ENCODE measurements at regions not wholly inside any gene's neighbourhood (a gene's known extent, or its start where the extent isn't known, plus 50 kb on each side); places are given as distances from the start of the nearest gene placed in this dataset.

- DNase-seq = no peak
These were observed 879.2 kb downstream of the AACS start for GRCh38 chr12:125944446-125944845.

GRCh38 chr12:125949471-125949870 lies 884.2 kb downstream of the AACS start:
- DNase-seq = no peak

GRCh38 chr12:125954362-125954761 lies 889.1 kb downstream of the AACS start:
- no peak for DNase-seq

- no peak for DNase-seq
These were observed 891.0 kb downstream of the AACS start for GRCh38 chr12:125956186-125956585.

- DNase-seq = no peak
These were observed 901.4 kb downstream of the AACS start for GRCh38 chr12:125966641-125967040.

GRCh38 chr12:125968413-125968812 lies 903.2 kb downstream of the AACS start:
- no peak for DNase-seq

GRCh38 chr12:125971981-125972380 lies 906.7 kb downstream of the AACS start:
- no peak for DNase-seq

- DNase-seq = no peak
These were observed 913.1 kb downstream of the AACS start for GRCh38 chr12:125978286-125978685.

- DNase-seq = no peak
These were observed 916.5 kb downstream of the AACS start for GRCh38 chr12:125981610-125982253.

- no peak for DNase-seq
These were observed 918.0 kb downstream of the AACS start for GRCh38 chr12:125983094-125983783.

GRCh38 chr12:125983784-125984500 lies 918.7 kb downstream of the AACS start:
- DNase-seq = no peak

GRCh38 chr12:125988545-125988944 lies 923.3 kb downstream of the AACS start:
- DNase-seq = no peak

- DNase-seq = no peak
These were observed 924.5 kb downstream of the AACS start for GRCh38 chr12:125989696-125990095.

GRCh38 chr12:125996443-125996842 lies 931.2 kb downstream of the AACS start:
- DNase-seq = no peak

- DNase-seq = no peak
These were observed 934.4 kb downstream of the AACS start for GRCh38 chr12:125999628-126000027.

- no peak for DNase-seq
These were observed 954.1 kb downstream of the AACS start for GRCh38 chr12:126019385-126019784.

- no peak for DNase-seq
These were observed 956.4 kb downstream of the AACS start for GRCh38 chr12:126021675-126022074.

- no peak for DNase-seq
These were observed 962.6 kb downstream of the AACS start for GRCh38 chr12:126027825-126028224.

- no peak for DNase-seq
These were observed 965.3 kb downstream of the AACS start for GRCh38 chr12:126030573-126030972.

GRCh38 chr12:126033751-126034150 lies 968.5 kb downstream of the AACS start:
- DNase-seq = no peak

- no peak for DNase-seq
These were observed 971.1 kb downstream of the AACS start for GRCh38 chr12:126036348-126036747.

GRCh38 chr12:126038434-126038833 lies 973.2 kb downstream of the AACS start:
- DNase-seq = no peak

- DNase-seq = no peak
These were observed 975.1 kb downstream of the AACS start for GRCh38 chr12:126040307-126040706.

GRCh38 chr12:126042286-126042685 lies 977.1 kb downstream of the AACS start:
- no peak for DNase-seq

All from CD4-positive, alpha-beta T cell treated with Interleukin-17A for 1 hour (primary cell).